GM21576 (cell line): ENCODE measurements at regions not wholly inside any gene's neighbourhood (a gene's known extent, or its start where the extent isn't known, plus 50 kb on each side); places are given as distances from the start of the nearest gene placed in this dataset.

Experiments used
- ATAC-seq: cut with Tn5 transposase; IDR thresholded peaks from one replicate; pipeline ENCODE4 v1.9.1; 2021; ENCODE audit warnings: mild to moderate bottlenecking, moderate library complexity; ENCODE audit not compliant: unreplicated experiment

- ATAC-seq: no peak
Measured at GRCh38 chr11:15793043-15793996, 563.0 kb downstream of the SOX6 start.

GRCh38 chr11:15794361-15795150 lies 561.8 kb downstream of the SOX6 start:
- ATAC-seq: no peak

- no peak for ATAC-seq
Measured at GRCh38 chr11:15795378-15795777, 561.0 kb downstream of the SOX6 start.

GRCh38 chr11:15800111-15800800 lies 556.1 kb downstream of the SOX6 start:
- no peak for ATAC-seq

GRCh38 chr11:15801126-15801525 lies 555.2 kb downstream of the SOX6 start:
- no peak for ATAC-seq

- ATAC-seq: no peak
Measured at GRCh38 chr11:15801616-15802015, 554.7 kb downstream of the SOX6 start.

- ATAC-seq: no peak
Measured at GRCh38 chr11:15805726-15806125, 550.6 kb downstream of the SOX6 start.

GRCh38 chr11:15806217-15806616 lies 550.1 kb downstream of the SOX6 start:
- no peak for ATAC-seq

GRCh38 chr11:15807827-15808226 lies 548.5 kb downstream of the SOX6 start:
- ATAC-seq: no peak

GRCh38 chr11:15810082-15810481 lies 546.3 kb downstream of the SOX6 start:
- no peak for ATAC-seq

- ATAC-seq: no peak
Measured at GRCh38 chr11:15810525-15810924, 545.8 kb downstream of the SOX6 start.

GRCh38 chr11:15815246-15816195 lies 540.8 kb downstream of the SOX6 start:
- no peak for ATAC-seq

GRCh38 chr11:15816260-15816871 lies 540.0 kb downstream of the SOX6 start:
- no peak for ATAC-seq

- ATAC-seq: no peak
Measured at GRCh38 chr11:15817001-15817400, 539.3 kb downstream of the SOX6 start.

- ATAC-seq: no peak
Measured at GRCh38 chr11:15818132-15818842, 538.1 kb downstream of the SOX6 start.

- peak; percentile 81 for ATAC-seq
Measured at GRCh38 chr11:15819679-15820286, 536.6 kb downstream of the SOX6 start.

- ATAC-seq: no peak
Measured at GRCh38 chr11:15821451-15821850, 534.9 kb downstream of the SOX6 start.

- no peak for ATAC-seq
Measured at GRCh38 chr11:15824060-15824459, 532.3 kb downstream of the SOX6 start.
